Stimulated activated CD8-positive, alpha-beta memory T cell treated with anti-CD3 and anti-CD28 coated beads, Interleukin-15, amount 100 ng/mL, for 48 hours (primary cell): ENCODE measurements at regions not wholly inside any gene's neighbourhood (a gene's known extent, or its start where the extent isn't known, plus 50 kb on each side); places are given as distances from the start of the nearest gene placed in this dataset.
"Not testable (repeated sequence)": the region's sequence is repeated elsewhere in the genome, so short reads cannot be mapped to it uniquely, and the experiment has no call there.

ENCODE experiments used
- DNase-seq, 2 donors: peaks; one replicate each; pipeline ENCODE4 v3.0.0-alpha.2; 2020; ENCODE audit warnings: low read depth in 2 of 2

- DNase-seq, result no peak
Measured at GRCh38 chr15:35693886-35694285, 147.9 kb upstream of the DPH6 start.

GRCh38 chr15:35695003-35695402, 149.0 kb upstream of the DPH6 start:
- no peak for DNase-seq

- DNase-seq, result no peak
Measured at GRCh38 chr15:35696767-35697231, 150.8 kb upstream of the DPH6 start.

GRCh38 chr15:35697549-35698299, 151.8 kb upstream of the DPH6 start:
- DNase-seq, result no peak

- no peak for DNase-seq
Measured at GRCh38 chr15:35698331-35698730, 152.4 kb upstream of the DPH6 start.

- DNase-seq, result no peak
Measured at GRCh38 chr15:35698966-35699575, 153.1 kb upstream of the DPH6 start.

- DNase-seq, result not testable (repeated sequence)
Measured at GRCh38 chr15:35700091-35700593, 154.2 kb upstream of the DPH6 start.

- DNase-seq, result no peak
Measured at GRCh38 chr15:35701402-35702046, 155.6 kb upstream of the DPH6 start.

- DNase-seq, result no peak
Measured at GRCh38 chr15:35702946-35703495, 157.1 kb upstream of the DPH6 start.

GRCh38 chr15:35705030-35705883, 159.3 kb upstream of the DPH6 start:
- DNase-seq, result no peak

GRCh38 chr15:35705884-35706585, 160.1 kb upstream of the DPH6 start:
- DNase-seq, result no peak

- no peak for DNase-seq
Measured at GRCh38 chr15:35712956-35713355, 167.0 kb upstream of the DPH6 start.

- DNase-seq, result no peak
Measured at GRCh38 chr15:35713733-35714132, 167.8 kb upstream of the DPH6 start.

GRCh38 chr15:35717721-35718120, 171.8 kb upstream of the DPH6 start:
- DNase-seq, result no peak

GRCh38 chr15:35720019-35720418, 174.1 kb upstream of the DPH6 start:
- no peak for DNase-seq

- no peak for DNase-seq
Measured at GRCh38 chr15:35720984-35721383, 175.0 kb upstream of the DPH6 start.

- DNase-seq, result no peak
Measured at GRCh38 chr15:35721751-35722150, 175.8 kb upstream of the DPH6 start.

- DNase-seq, result no peak
Measured at GRCh38 chr15:35722501-35722900, 176.5 kb upstream of the DPH6 start.

- DNase-seq, result no peak
Measured at GRCh38 chr15:35723120-35723847, 177.3 kb upstream of the DPH6 start.

GRCh38 chr15:35723852-35724251, 177.9 kb upstream of the DPH6 start:
- no peak for DNase-seq
